HG03066 (cell line): ENCODE measurements at regions not wholly inside any gene's neighbourhood (a gene's known extent, or its start where the extent isn't known, plus 50 kb on each side); places are given as distances from the start of the nearest gene placed in this dataset.
"Not testable (repeated sequence)": the region's sequence is repeated elsewhere in the genome, so short reads cannot be mapped to it uniquely, and the experiment has no call there.

ENCODE experiments used
- ATAC-seq: cut with Tn5 transposase; IDR thresholded peaks from one replicate; pipeline ENCODE4 v1.9.1; 2021; ENCODE audit warnings: low read depth; ENCODE audit not compliant: unreplicated experiment

DNA sequence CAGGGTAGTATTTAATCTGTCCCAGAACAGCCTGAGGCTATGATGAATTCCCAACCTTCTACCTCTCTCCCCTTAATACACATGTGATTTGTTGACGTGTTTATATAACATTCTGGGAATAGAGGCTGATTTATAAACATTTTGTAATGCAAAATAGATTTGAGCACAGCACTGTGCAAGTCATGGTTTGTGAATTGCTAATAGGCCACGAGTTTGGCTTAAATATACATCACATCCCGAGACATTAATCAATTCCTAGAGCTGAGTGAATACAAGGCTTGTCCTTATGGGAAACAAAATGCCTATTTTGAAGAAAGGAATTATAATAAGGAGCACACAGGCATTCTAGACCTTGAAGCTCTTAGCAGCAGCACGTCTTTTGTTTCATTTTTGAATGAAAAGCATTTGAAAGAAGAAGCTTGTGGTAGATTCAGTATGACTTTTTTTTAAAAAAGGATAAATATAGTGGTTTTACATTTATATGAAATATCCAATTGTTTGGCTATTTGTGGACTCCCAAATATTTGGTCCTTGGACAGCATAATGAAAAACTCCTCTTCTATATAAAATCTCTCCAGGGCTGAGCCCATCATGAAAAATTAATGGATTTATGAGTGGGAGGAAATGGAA, 116.4 kb downstream of the SLC17A6 start:
- no peak for ATAC-seq

GRCh38 chr11:22449441-22449840, 111.3 kb downstream of the SLC17A6 start:
- ATAC-seq, result no peak

- no peak for ATAC-seq
These were observed 105.9 kb downstream of the SLC17A6 start for GRCh38 chr11:22444076-22444475.

GRCh38 chr11:22441831-22442230, 103.7 kb downstream of the SLC17A6 start:
- ATAC-seq, result no peak

DNA sequence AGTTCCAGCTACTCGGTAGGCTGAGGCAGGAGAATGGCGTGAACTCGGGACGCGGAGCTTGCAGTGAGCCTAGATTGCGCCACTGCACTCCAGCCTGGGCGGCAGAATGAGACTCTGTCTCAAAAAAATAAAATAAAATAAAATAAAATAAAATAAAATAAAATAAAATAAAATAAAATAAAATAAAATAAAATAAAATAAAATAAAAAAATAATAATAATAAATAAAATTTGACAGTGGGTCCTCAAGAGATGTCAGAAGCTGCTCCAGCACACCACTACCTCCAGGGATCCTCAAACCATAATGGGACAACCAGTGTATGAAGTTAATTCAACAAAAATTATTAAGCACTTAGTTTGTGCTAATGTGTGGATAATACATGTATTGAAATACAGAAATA, 97.4 kb downstream of the SLC17A6 start:
- not testable (repeated sequence) for ATAC-seq

GRCh38 chr11:22433517-22433916, 95.3 kb downstream of the SLC17A6 start:
- no peak for ATAC-seq

GRCh38 chr11:22433094-22433455, 94.9 kb downstream of the SLC17A6 start:
- ATAC-seq, result no peak

GRCh38 chr11:22432291-22433093, 94.3 kb downstream of the SLC17A6 start:
- ATAC-seq, result no peak

DNA sequence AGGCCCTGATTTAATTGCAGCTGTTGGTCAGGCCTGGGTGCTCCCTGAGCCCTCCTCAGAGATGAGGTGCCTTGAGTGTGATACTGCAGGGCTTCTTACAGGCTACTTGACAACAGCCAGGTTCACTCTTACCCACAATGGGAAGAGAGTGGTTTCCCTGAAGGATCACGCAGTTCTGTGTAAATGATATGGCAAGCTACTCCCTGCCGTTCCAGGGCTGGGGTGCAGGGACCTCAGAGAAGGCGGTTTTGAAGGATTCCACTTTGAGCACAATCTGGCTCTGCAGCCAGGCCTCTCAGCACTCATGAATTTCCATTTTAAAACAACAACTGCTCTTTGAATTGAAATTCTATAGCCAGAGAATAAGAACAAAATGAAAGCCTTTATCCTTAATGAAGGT, 92.9 kb downstream of the SLC17A6 start:
- no peak for ATAC-seq

DNA sequence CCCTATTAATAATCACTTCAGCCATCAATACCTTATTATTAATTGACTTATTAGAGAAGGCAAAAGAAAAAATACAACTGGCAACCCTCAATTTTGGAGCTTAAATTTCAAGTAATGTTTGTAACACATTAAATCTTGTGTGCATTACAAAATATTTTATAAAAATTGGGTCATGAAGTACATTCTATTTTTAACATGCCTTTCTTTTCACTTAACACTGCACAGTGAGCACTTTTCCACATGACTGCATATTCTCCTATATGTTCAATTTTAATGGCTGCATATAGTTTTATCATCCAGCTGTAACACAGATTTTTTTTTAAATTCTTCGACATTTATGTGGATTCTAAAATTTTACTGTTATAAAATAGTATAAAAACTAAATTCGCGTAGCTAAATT, 92.5 kb downstream of the SLC17A6 start:
- ATAC-seq, result no peak

DNA sequence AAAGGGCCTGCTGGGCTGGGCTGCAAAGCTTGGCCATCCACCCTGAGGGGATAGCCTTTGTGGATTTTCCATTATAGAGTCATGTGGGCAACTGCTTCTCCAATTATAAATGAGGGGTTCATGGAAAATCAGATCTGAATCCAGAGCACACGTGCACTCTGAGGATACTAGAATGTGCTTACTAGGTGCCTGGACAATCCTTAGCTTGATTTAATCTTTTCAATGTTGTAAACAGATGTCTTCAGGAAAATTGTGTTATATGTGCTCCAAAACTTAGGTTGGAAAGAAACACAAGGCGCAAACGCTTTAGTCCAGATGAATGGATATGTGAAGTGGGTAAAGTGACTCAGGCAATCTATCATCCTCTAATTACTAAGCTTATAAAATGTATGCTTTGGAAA, 92.0 kb downstream of the SLC17A6 start:
- no peak for ATAC-seq
